Fibroblast of skin of back (primary cell): ENCODE measurements at regions not wholly inside any gene's neighbourhood (a gene's known extent, or its start where the extent isn't known, plus 50 kb on each side); places are given as distances from the start of the nearest gene placed in this dataset.
A peak's percentile ranks its signal among the peaks of the same experiment; 100 is the strongest.
"Not testable (repeated sequence)": the region's sequence is repeated elsewhere in the genome, so short reads cannot be mapped to it uniquely, and the experiment has no call there.

Experiments used
- DNase-seq: peaks from one replicate; pipeline ENCODE4 v3.0.0-alpha.2; 2013

DNA sequence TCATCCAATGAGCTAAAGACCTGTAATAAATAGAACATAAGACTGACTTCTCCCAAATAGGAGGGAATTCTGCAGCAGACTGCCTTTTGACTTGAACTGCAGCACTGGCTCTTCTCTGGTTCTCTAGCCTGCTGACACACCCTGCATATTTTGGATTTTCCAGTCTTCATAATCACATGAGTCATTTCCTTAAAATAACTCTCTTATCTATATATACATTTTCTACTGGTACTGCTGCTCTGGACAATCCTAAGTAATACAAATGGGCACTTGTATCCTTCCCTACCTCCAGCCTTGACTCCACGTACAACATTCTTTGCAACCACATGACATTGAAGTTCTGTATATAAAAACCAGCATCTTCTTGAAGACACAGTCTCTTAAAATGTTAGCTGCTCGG lies 429.4 kb upstream of the TMPRSS15 start:
- peak; percentile 83 for DNase-seq

DNA sequence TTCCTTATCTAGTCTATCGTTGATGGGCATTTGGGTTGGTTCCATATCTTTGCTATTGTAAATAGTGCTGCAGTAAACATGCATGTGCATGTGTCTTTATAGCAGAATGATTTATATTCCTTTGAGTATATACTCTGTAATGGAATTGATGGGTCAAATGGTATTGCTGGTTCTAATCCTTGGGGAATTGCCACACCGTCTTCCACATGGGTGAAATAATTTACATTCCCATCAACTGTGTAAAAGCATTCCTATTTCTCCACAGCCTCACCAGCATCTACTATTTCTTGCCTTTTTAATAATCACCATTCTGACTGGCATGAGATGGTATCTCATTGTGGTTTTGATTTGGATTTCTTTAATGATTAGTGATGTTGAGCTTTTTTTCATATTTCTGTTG lies 430.5 kb upstream of the TMPRSS15 start:
- DNase-seq = peak; percentile 0

DNA sequence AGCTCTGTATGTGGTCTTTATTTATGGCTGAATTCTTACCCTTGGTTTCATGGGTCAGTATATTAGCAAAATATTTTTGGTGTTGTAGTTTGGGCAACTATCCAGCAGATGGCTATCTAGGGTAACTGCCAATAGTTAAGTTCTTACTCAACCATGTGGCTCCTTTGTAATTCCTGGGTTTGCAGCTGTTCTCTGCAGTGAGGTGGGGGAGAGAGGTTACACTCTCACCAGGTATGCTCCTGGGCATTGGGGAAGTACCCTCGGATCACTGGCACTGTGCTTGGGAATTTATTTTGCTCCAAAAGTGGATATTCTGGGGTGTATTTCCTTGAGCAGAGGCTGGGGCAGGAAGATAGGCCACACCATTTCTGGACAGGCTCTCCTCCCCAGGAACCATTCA lies 436.7 kb upstream of the TMPRSS15 start:
- peak; percentile 2 for DNase-seq

DNA sequence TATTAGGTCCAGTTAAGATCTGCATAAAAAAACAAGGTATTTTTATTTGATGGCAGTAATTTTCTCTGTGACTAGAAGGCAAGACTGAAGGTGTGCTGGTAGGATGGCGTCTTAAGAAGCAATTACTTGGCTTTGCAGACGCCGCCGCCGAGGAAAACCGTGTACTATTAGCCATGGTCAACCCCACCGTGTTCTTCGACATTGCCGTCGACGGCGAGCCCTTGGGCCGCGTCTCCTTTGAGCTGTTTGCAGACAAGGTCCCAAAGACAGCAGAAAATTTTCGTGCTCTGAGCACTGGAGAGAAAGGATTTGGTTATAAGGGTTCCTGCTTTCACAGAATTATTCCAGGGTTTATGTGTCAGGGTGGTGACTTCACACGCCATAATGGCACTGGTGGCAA lies 454.0 kb upstream of the TMPRSS15 start:
- not testable (repeated sequence) for DNase-seq

DNA sequence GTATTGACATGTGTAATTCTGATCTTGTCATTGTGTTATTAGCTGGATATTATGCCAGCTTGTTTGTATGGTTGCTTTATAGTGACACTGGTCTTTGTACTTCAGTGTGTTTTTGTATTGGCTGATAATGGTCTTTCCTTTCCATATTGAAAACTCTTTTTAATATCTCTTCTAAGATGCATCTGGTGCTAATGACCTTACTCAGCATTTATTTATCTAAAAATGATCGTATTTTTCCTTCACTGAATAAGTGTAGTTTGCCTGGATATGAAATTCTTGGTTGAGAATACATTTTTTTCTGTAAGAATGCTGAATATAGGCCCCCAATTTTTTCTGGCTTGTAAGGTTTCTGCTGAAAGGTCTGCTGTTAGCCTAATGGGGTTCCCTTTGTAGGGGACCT lies 465.5 kb upstream of the TMPRSS15 start:
- DNase-seq = no peak

DNA sequence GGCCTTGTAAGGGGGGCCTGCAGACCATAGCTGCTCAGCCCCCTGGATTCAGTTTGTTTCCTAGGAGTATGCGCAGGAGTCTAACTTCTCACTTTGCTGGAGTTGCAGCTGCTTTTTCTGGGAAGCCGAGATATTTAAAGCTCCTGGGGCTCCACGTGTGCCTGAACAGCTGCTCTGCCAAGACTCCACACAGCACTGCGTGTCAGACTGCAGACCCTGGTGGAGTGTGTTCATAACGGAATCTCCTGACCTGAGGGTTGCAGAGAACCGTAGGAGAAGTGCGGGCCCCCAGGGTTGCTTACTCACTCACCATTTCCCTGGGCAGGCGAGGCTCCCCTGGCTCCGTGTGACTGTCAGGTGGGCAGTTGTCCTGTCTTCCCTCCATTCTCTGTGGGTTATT lies 474.3 kb upstream of the TMPRSS15 start:
- DNase-seq = no peak

DNA sequence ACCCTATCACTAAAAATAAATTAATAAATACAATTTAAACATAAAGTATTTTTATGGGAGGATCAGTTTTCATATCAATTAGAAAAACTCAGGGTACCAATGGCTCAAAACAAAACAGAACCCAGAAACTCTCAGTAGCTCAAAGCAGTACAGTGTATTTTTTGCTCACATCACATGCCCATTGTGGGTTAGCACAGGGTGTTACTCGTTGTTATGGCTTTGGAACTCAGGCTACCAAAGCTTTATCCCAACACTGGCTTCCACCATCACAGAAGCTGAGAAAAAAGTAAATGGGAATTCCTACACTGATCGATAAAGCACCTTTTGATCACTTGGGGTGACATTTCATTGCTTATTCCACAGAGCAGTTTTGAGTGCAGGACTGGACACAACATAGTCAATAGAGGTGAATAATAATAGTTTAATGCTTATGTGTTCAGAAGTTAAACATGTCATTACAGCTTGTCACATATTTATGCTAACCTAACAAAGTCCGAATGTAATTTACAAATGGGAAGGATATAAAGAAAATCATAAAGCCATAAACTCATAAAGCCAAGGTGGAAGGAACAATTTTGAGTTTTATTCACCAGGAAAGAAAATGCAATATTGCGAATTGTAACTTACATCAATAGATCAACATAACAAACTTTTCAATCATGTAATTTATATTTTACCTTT lies 484.5 kb upstream of the TMPRSS15 start:
- DNase-seq = no peak

DNA sequence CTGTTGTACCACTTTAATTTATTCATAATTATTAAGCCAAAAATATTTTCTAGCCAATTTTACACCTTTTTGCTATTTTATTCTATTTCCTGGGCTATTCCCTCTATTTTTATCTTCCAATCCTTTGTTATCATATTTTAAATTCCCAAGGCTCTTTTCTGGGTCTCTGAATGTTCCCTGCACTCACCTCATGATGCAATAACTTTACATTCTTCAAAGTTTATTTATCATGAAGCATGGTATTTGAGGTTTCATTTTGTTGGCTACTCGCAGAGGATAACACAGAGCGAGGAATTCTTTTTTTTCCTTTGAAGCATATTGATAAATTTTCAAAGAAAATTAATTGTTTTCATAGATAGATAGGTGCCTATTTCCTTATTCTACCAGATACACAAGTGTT lies 489.8 kb upstream of the TMPRSS15 start:
- DNase-seq = no peak

DNA sequence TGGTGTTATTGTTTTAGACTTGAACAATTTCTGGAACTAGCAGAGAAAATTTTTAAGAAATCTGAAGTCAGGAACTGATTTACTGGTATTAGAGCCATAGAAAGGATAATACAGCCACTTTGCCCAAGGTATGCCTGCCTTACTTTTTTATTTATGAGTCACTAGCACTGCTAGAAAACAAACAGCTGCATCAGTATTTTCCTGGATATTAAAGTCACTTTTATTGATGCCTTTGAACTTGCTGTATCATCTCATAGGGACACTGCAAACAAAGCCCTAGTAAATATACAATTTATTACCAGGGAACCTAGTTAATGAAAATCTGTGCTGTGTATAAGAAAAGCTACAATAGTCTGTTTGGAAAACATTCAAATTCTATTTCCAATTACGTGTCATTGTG lies 490.8 kb upstream of the TMPRSS15 start:
- no peak for DNase-seq

DNA sequence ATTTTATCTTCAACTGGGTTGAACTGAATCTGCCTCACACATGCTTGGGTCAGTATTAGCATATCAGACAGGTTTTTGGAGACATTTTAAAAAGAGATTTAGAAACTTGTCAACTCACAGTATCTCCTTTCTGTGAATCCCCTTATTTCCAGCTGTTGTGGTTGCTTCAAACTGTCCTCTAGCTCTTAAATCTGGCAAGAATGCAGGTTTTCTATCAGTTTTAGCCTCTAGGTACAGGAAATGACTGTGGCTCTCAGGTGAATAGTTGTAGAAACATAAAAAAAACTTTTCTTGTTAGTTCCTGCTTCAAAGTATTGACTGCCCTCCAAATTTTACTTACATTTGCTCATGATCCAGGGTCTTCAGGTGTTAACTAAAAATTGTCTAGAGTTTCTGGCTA lies 495.7 kb upstream of the TMPRSS15 start:
- DNase-seq = no peak

DNA sequence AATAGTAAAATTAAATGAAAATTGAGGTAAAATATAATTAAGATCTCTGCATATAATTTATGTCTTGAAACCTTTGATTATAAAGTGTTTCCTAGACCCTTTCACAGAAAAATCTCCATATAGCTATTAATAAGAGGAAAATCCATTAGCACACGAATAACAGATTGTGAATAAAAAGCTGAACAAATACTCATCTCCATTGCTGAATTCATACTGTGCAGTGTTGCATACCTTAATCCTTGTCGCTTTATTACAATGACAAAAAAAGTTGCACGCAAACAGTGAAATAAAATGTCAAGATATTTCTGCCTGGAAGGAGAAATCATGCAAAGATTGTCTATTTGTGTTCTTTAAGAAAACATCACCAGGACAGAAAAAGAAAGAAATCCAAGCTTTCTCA lies 499.1 kb upstream of the TMPRSS15 start:
- no peak for DNase-seq

DNA sequence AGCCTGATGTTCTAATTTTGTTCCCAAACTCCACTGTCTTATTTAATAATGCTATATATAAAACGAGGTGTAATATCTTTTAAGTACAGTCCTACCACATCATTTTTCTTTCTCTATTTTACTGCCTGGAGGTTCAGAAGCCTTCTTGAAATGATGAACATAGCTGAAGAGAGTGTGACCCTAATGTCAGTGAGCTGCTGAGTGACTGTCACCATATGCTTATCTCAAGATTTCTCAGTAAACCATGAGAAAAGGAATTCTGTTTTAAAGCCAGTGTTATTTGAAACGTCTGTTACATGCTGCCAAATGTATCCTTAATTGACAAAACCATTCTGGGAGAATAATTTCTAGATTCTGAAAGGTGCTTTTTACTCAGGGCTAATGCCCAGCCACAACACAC lies 503.5 kb upstream of the TMPRSS15 start:
- DNase-seq = no peak

DNA sequence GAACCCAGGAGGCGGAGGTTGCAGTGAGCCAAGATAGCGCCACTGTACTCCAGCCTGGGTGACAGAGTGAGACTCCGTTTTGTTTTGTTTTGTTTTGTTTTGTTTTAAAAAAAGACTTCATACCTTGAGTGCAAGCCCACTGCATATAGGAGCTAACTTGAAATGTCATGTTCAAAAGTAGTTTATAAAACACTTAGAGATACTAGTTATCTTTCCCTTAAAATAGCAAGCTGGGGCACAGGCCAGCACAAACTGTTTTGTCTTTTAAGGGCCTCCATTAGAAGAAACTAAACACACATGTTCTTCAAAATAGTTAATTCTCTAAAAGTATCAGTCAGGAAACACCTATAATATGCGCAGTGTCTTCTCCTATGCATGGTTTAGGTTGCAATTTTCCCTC lies 505.1 kb upstream of the TMPRSS15 start:
- no peak for DNase-seq

DNA sequence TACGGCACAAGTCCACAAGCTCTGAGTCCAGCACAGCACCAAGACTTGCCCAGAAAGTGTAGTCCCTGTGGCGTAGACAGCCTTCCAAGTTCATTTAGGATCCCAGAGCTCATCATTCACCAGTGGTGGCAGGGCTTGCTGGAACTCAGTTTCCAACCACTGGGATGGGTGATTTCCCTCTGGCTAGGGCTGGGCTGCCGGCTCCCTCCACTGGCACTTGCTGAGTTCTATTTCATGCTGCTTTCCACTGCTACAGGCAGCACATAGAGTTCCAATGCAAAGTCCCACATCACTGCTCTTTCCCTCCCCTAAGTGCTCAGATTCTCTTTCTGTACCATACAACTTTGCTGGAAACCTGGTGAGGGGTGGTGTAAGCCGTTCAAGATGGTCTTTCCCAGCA lies 510.3 kb upstream of the TMPRSS15 start:
- no peak for DNase-seq

DNA sequence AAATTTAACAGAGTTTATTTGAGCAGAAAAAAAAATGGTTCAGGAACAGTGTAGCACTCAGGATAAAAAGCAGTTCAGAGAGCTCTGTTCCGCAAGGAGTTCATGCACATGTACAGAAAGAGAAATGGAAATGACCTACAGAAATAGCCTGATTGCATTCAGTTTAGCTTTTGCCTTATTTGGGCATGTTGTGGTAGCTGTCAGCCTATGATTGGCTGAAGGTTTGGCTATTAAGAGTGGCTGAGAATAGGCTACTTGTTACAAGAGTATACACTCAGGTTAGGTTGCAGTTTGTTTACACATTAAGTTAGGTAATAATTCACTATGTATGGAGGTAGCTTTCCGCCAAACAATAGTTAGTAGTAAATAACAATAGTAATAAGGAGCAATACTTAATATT lies 511.0 kb upstream of the TMPRSS15 start:
- no peak for DNase-seq

DNA sequence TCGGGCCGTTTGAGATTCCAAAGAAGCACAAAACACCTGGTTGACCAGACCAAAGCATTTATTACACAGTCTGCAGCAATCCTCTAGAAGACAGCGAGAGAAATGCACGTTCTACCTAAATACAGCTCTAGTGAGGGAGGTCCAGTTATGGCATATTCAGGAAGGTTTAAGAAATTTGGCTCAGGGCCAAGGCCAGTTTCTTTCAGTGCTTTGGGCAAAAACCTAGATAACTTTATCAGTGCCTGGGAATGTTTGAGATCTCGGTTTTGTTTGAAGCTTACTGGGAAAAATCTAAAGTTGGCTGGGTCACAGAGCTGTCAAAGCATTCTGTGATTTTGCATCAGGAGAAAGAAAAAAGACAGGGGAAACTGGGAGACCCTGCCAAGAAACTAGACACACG lies 514.0 kb upstream of the TMPRSS15 start:
- no peak for DNase-seq

DNA sequence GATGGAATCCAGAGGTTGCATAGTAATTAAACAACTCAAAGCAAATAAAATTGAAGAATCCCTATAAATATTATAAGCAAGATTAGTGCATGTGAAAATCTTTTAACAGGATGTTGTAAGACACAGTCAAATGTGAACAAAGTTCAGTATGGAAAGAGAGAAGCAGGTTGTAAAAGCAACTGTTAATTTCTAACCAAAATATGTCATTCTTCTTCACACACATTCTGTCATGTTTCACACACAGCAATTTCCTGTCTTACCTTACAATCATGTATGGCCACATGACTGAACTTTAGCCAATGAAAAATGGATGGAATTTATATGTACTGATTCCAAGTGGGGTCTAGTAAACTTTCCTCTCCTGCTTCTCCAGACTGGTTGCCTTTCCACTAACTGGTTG lies 527.7 kb upstream of the TMPRSS15 start:
- DNase-seq = no peak

DNA sequence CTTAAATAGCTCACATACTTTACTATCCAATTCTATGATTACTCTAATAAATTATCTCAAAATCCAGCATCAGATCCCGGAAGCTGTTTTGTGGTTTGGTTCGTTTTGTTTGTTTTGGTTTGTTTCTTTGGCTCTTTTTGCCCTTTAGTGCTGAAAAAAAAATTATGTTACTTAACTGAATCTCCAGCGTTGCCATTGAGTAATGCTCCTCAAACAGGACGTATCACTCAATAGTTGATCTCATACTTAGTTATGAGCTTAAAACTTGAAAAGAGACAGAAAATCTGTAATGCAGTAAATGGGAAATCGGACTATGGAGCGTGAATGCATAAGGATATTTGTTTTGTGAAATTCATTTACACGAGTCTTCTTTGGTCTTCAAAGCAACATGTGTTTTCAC lies 533.8 kb upstream of the TMPRSS15 start:
- DNase-seq = no peak

DNA sequence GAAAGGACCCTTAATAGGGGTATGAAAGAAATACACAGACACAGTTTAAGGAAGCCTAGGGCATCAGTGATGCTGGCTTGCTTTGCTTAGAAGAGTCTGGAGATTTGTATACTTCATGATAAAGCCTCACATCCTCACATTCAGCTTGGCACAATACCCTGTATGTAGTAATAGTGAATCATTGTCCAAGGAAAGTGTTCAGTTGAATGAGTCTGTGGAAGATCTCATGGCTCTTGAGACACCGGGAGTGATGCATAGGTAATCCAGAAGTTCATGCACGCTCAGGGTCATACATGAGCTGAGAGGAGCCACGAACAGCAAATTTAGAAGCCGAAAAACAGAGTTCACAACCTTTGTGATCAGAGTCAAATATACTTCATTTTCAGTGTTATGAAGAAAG lies 537.2 kb upstream of the TMPRSS15 start:
- DNase-seq = no peak

DNA sequence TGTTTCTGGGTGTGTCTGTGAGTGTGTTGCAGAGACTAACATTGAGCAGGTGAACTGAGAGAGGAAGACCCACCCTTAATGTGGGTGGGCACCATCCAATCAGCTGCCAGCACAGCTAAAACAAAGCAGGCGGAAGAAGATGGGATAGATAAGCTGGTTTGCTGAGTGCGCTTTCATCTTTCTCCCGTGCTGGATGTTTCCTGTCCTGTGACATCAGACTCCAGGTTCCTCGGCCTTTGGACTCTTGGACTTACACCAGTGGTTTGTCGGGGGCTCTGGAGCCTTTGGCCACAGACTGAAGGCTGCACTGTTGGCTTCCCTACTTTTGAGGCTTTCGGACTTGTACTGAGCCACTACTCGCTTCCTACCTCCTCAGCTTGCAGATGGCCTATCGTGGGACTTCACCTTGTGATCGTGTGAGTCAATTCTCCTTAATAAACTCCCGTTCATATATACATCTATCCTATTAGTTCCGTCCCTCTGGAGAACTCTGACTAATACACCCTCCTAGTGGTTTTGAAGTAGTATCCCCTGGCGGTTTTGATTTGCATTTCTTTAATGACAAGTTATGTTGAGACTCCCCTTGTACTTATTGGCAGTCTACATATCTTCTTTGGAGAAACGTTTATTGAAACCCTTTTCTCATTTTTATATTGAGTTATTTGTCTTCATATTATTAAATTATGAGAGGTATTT lies 546.6 kb upstream of the TMPRSS15 start:
- DNase-seq = no peak

DNA sequence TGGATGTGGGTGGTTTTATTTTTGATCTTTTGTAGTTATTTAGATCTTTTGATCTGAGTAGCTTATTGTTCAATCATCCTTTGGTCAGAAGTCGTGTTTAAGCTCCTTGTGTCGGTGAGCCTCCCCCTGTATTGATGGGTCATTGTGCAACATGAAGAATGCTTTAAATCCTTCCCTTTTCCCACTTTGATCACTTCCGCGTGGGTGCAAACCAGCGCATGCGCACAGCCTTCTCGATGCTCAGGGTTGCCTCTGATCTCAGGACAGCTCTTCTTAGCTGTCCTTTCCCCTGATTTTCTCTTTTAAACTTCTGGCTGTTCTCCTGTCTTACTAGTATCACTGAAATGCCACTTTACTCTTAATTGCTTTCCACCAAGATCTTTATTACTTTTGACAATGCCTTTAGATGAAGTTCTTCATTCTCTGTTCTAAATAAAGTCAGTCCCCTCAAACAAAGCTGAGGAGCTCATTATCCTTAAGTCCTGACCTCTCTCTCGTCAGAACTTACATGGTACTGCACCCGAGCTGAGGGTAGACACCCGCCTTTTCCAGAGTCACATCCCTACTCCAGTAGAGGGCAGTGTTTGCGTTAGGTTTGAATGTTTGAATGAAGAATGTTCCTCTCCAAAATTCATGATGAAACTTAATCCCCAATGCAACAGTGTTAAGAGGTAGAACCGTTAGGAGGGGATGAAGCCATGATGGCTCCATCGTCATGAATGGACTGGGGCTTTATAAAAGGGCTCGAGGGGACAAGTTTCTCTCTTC lies 547.9 kb upstream of the TMPRSS15 start:
- peak; percentile 23 for DNase-seq

DNA sequence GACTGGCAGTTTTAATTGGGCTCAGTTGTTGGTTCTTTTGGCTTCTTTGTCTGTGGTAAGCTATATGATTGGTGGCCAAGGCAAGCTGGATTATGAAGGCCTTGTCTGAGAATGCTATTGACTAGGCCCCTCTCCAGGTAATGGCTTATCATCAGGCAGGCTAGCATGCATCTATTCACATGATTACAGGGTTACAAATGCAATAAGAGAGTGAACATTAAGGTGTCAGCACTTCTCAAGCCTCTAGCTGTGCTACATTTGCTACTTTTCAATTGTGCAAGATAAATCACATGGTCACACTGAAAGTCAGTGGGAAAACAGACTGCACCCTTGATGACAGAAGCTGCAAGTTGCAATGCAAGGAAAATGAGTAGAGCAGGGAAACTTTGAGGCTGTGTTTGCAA lies 550.9 kb upstream of the TMPRSS15 start:
- no peak for DNase-seq

DNA sequence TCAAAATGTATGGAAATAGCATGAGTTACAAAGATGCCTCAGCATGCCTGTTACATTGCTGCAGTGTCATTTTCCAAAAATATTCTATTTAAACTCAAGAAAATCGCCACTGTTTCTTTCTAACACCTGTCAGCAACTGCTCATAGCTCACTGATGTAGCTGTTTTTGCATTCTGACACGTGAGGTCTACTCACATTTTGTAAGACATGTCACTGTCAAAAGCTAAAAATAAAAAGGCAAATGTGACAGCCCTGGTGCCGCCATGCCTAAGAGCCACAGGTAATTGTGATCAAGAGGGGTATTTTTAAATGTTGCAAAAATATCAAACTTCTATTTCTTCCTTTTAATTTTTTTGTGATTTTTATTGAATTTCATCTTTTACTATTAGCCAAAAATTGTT lies 556.2 kb upstream of the TMPRSS15 start:
- DNase-seq = no peak

DNA sequence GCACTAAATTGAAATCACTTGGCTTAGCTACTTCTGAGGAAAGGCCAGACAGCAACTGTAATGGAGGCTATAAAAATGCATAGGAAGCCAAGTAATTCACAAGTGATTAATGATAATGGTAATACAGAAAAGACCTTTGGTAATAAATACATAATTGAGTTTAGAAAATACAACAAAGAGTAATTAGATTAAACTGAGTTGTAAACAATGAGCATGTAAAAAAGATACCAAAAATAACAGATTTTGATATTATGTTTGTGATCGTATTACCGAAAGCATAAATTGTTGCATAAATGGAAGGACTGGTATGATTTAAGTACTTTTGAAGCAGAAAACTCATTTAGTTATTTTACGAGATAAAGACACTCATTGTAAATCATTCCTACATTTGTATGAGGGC lies 556.7 kb upstream of the TMPRSS15 start:
- DNase-seq = no peak
